ENCODE measurements at regions not wholly inside any gene's neighbourhood (a gene's known extent, or its start where the extent isn't known, plus 50 kb on each side); places are given as distances from the start of the nearest gene placed in this dataset.
A peak's percentile ranks its signal among the peaks of the same experiment; 100 is the strongest.
"Not testable (repeated sequence)": the region's sequence is repeated elsewhere in the genome, so short reads cannot be mapped to it uniquely, and the experiment has no call there.

GRCh38 chr4:27692868-27693634 is 832.4 kb downstream of the STIM2 start:
- TF ChIP-seq POLR2A (IDR thresholded peaks at IDR 0.05), result no peak
- no peak for TF ChIP-seq CTCF (IDR thresholded peaks at IDR 0.05)
- Histone ChIP-seq H3K36me3 (no peaks in the 10 kb centered on the region), H3K4me1 (no peaks in the 10 kb centered on the region), H3K27ac (no peak overlapping the region), H3K9me3 (no peaks in the 10 kb centered on the region), H3K4me3 (no peak overlapping the region), H3K27me3 (no peaks in the 10 kb centered on the region)
- DNase-seq, result no peak

- H3K36me3 ChIP-seq, H3K27ac ChIP-seq, H3K4me1 ChIP-seq, H3K27me3 ChIP-seq, H3K9me3 ChIP-seq, H3K4me3 ChIP-seq: not testable (repeated sequence)
- peak in 1 of 3 donors; percentile 47 for DNase-seq
Measured at GRCh38 chr4:27696257-27696656, 835.6 kb downstream of the STIM2 start.

GRCh38 chr4:27701606-27702005 is 841.0 kb downstream of the STIM2 start:
- Histone ChIP-seq H3K4me1 (no peaks in the 10 kb centered on the region), H3K4me3 (no peak overlapping the region), H3K27ac (no peak overlapping the region), H3K27me3 (no peaks in the 10 kb centered on the region), H3K36me3 (no peaks in the 10 kb centered on the region), H3K9me3 (no peaks in the 10 kb centered on the region)
- DNase-seq, result no peak
- TF ChIP-seq POLR2A (IDR thresholded peaks at IDR 0.05), result no peak
- TF ChIP-seq CTCF (IDR thresholded peaks at IDR 0.05), result no peak

GRCh38 chr4:27702730-27703431 is 842.2 kb downstream of the STIM2 start:
- no peaks in the 10 kb centered on the region for H3K4me1 ChIP-seq
- no peaks in the 10 kb centered on the region for H3K36me3 ChIP-seq
- TF ChIP-seq CTCF (IDR thresholded peaks at IDR 0.05) (peak in 1 of 6 experiments; percentile 12), POLR2A (IDR thresholded peaks at IDR 0.05) (no peak)
- H3K9me3 ChIP-seq, result no peaks in the 10 kb centered on the region
- no peak overlapping the region for H3K27ac ChIP-seq
- DNase-seq, result no peak
- no peak overlapping the region for H3K4me3 ChIP-seq
- H3K27me3 ChIP-seq, result no peaks in the 10 kb centered on the region

GRCh38 chr4:27703771-27704170 is 843.1 kb downstream of the STIM2 start:
- DNase-seq, result no peak
- no peak for TF ChIP-seq CTCF (IDR thresholded peaks at IDR 0.05)
- no peak for TF ChIP-seq POLR2A (IDR thresholded peaks at IDR 0.05)
- Histone ChIP-seq H3K27me3 (no peaks in the 10 kb centered on the region), H3K27ac (no peak overlapping the region), H3K36me3 (no peaks in the 10 kb centered on the region), H3K9me3 (no peaks in the 10 kb centered on the region), H3K4me3 (no peak overlapping the region), H3K4me1 (no peaks in the 10 kb centered on the region)

- no peaks in the 10 kb centered on the region for H3K27me3 ChIP-seq
- no peak for DNase-seq
- H3K4me1 ChIP-seq, result no peaks in the 10 kb centered on the region
- no peak overlapping the region for H3K4me3 ChIP-seq
- TF ChIP-seq CTCF (IDR thresholded peaks at IDR 0.05) (no peak), POLR2A (IDR thresholded peaks at IDR 0.05) (no peak)
- no peaks in the 10 kb centered on the region for H3K36me3 ChIP-seq
- no peak overlapping the region for H3K27ac ChIP-seq
- H3K9me3 ChIP-seq, result no peaks in the 10 kb centered on the region
Measured at GRCh38 chr4:27711041-27711440, 850.4 kb downstream of the STIM2 start.
